Liver (tissue), 7 donors: ENCODE measurements at regions not wholly inside any gene's neighbourhood (a gene's known extent, or its start where the extent isn't known, plus 50 kb on each side); places are given as distances from the start of the nearest gene placed in this dataset.

Source experiments
- DNase-seq: peaks from one replicate; pipeline ENCODE4 v3.0.0-alpha.2; 2017; ENCODE audit warnings: low spot score
- H3K27ac ChIP-seq, 2 donors: one replicate each; pipeline ENCODE4 v1.7.0; 2013; ENCODE audit warnings: inconsistent platforms in 2 of 2, low read length in 2 of 2, control low read depth in 1 of 2, low read depth in 1 of 2, mild to moderate bottlenecking in 1 of 2
- H3K27me3 ChIP-seq, 4 donors: one replicate each; pipeline versions ENCODE4 v1.6.1 to v1.7.0; 2013; ENCODE audit warnings: low read length in 3 of 4, inconsistent platforms in 1 of 4, mild to moderate bottlenecking in 1 of 4, moderate library complexity in 1 of 4; ENCODE audit not compliant: control insufficient read depth in 4 of 4, insufficient read depth in 4 of 4
- H3K36me3 ChIP-seq, 4 donors: one replicate each; pipeline versions ENCODE4 v1.6.1 to v1.7.0; 2013; ENCODE audit warnings: low read length in 3 of 4, mild to moderate bottlenecking in 3 of 4, low read depth in 1 of 4, moderate library complexity in 1 of 4; ENCODE audit not compliant: control insufficient read depth in 4 of 4, insufficient read depth in 3 of 4
- H3K4me1 ChIP-seq, 4 donors: one replicate each; pipeline versions ENCODE4 v1.6.1 to v1.7.0; 2013; ENCODE audit warnings: low read length in 3 of 4, mild to moderate bottlenecking in 3 of 4, moderate library complexity in 1 of 4; ENCODE audit not compliant: control insufficient read depth in 4 of 4, insufficient read depth in 4 of 4
- H3K4me3 ChIP-seq, 3 donors: one replicate each; pipeline versions ENCODE4 v1.6.1 to v1.7.0; 2013; ENCODE audit warnings: low read length in 3 of 3, control low read depth in 1 of 3, low read depth in 1 of 3, mild to moderate bottlenecking in 1 of 3
- H3K9ac ChIP-seq, 2 donors: one replicate each; pipeline ENCODE4 v1.7.0; 2013; ENCODE audit warnings: low read length in 2 of 2, mild to moderate bottlenecking in 2 of 2, moderate library complexity in 2 of 2, control low read depth in 1 of 2, low read depth in 1 of 2
- H3K9me3 ChIP-seq, 4 donors: one replicate each; pipeline versions ENCODE4 v1.6.1 to v1.7.0; 2013; ENCODE audit warnings: low read length in 3 of 4; ENCODE audit not compliant: control insufficient read depth in 4 of 4
- EGR1 ChIP-seq, 2 donors: IDR thresholded peaks; 2 replicates each; pipeline ENCODE4 v1.6.1; 2016 to 2018; ENCODE audit warnings: antibody characterized with exemption in 2 of 2, low read depth in 2 of 2
- FOXA1 ChIP-seq: IDR thresholded peaks from 2 replicates; pipeline ENCODE4 v1.6.1; 2016; ENCODE audit warnings: antibody characterized with exemption
- FOXA2 ChIP-seq: IDR thresholded peaks from 2 replicates; pipeline ENCODE4 v1.6.1; 2016; ENCODE audit warnings: antibody characterized with exemption
- HNF4A ChIP-seq, 2 donors: conservative IDR thresholded peaks; 2 replicates each; pipeline ENCODE4 v1.6.1; 2016; ENCODE audit warnings: antibody characterized with exemption in 2 of 2, mild to moderate bottlenecking in 2 of 2
- HNF4G ChIP-seq: IDR thresholded peaks from 2 replicates; pipeline ENCODE4 v1.6.1; 2016; ENCODE audit warnings: antibody characterized with exemption
- JUND ChIP-seq, 2 donors: IDR thresholded peaks; 2 replicates each; pipeline ENCODE4 v1.6.1; 2016; ENCODE audit warnings: antibody characterized with exemption in 2 of 2
- RAD21 ChIP-seq, 2 donors: IDR thresholded peaks; 2 replicates each; pipeline ENCODE4 v1.6.1; 2016; ENCODE audit warnings: antibody characterized with exemption in 2 of 2, mild to moderate bottlenecking in 2 of 2
- RXRA ChIP-seq, 2 donors: IDR thresholded peaks; 2 replicates each; pipeline ENCODE4 v1.6.1; 2017 to 2018; ENCODE audit warnings: antibody characterized with exemption in 2 of 2, mild to moderate bottlenecking in 1 of 2
- SP1 ChIP-seq: IDR thresholded peaks from 2 replicates; pipeline ENCODE4 v1.6.1; 2018; ENCODE audit warnings: antibody characterized with exemption, mild to moderate bottlenecking
- TAF1 ChIP-seq: conservative IDR thresholded peaks from 2 replicates; pipeline ENCODE4 v1.6.1; 2016; ENCODE audit warnings: antibody characterized with exemption, mild to moderate bottlenecking
- WGBS: extraction: QIAGEN DNeasy Blood & Tissue Kit; methylation state at CpG from one replicate; pipeline ENCODE4 v1.1.7; 2013; 5-methylcytosine and 5-hydroxymethylcytosine counted together
- TF ChIP-seq, protein P1 (sequence below): IDR thresholded peaks from 2 replicates; pipeline ENCODE4 v1.6.1; 2016; ENCODE audit warnings: antibody characterized with exemption, mild to moderate bottlenecking
- TF ChIP-seq, protein P2 (sequence below): IDR thresholded peaks from 2 replicates; pipeline ENCODE4 v1.6.1; 2016; ENCODE audit warnings: antibody characterized with exemption
- TF ChIP-seq, protein P3 (sequence below): IDR thresholded peaks from 2 replicates; pipeline ENCODE4 v1.6.1; 2016; ENCODE audit warnings: antibody characterized with exemption
- TF ChIP-seq, protein P4 (sequence below): IDR thresholded peaks from 2 replicates; pipeline ENCODE4 v1.6.1; 2016; ENCODE audit warnings: antibody characterized with exemption
- donor health status: healthy.
- donor health status: healthy.
- donor health status: healthy.
- donor health status: healthy.

DNA sequence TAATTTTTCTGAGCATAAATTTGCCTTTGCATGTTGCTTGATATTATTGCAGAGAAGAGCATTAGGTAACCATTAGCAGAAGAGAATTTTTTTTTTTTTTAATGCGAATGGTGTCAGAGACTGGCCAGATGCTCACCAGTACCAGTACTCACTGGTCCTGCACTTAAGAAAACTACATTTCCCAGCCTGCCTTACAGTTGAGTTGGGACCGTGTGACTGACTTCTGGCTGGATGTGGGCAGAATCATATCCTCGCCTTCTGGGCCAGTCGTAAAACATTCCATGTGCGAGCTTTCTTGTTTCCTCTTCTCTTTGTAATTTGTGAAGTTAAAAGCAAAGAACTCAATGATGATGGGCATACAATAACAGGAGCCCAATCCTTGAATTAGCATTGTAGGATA lies 132.4 kb downstream of the LRRC30 start:
- WGBS, result 79% methylated on average over 5 of the region's 5 CpGs
- TF ChIP-seq, protein P1, sequence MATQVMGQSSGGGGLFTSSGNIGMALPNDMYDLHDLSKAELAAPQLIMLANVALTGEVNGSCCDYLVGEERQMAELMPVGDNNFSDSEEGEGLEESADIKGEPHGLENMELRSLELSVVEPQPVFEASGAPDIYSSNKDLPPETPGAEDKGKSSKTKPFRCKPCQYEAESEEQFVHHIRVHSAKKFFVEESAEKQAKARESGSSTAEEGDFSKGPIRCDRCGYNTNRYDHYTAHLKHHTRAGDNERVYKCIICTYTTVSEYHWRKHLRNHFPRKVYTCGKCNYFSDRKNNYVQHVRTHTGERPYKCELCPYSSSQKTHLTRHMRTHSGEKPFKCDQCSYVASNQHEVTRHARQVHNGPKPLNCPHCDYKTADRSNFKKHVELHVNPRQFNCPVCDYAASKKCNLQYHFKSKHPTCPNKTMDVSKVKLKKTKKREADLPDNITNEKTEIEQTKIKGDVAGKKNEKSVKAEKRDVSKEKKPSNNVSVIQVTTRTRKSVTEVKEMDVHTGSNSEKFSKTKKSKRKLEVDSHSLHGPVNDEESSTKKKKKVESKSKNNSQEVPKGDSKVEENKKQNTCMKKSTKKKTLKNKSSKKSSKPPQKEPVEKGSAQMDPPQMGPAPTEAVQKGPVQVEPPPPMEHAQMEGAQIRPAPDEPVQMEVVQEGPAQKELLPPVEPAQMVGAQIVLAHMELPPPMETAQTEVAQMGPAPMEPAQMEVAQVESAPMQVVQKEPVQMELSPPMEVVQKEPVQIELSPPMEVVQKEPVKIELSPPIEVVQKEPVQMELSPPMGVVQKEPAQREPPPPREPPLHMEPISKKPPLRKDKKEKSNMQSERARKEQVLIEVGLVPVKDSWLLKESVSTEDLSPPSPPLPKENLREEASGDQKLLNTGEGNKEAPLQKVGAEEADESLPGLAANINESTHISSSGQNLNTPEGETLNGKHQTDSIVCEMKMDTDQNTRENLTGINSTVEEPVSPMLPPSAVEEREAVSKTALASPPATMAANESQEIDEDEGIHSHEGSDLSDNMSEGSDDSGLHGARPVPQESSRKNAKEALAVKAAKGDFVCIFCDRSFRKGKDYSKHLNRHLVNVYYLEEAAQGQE, result no peak
- TF ChIP-seq, protein P2, sequence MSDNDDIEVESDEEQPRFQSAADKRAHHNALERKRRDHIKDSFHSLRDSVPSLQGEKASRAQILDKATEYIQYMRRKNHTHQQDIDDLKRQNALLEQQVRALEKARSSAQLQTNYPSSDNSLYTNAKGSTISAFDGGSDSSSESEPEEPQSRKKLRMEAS, result no peak
- TF ChIP-seq HNF4A (conservative IDR thresholded peaks at IDR 0.05) (no peak), SP1 (no peak), FOXA1 (no peak), JUND (IDR thresholded peaks at IDR 0.05) (no peak), HNF4G (no peak), TAF1 (no peak), RXRA (IDR thresholded peaks at IDR 0.05) (no peak), EGR1 (IDR thresholded peaks at IDR 0.05; ENCODE audit: low read depth in 2 of 2) (no peak)
- TF ChIP-seq, protein P3, sequence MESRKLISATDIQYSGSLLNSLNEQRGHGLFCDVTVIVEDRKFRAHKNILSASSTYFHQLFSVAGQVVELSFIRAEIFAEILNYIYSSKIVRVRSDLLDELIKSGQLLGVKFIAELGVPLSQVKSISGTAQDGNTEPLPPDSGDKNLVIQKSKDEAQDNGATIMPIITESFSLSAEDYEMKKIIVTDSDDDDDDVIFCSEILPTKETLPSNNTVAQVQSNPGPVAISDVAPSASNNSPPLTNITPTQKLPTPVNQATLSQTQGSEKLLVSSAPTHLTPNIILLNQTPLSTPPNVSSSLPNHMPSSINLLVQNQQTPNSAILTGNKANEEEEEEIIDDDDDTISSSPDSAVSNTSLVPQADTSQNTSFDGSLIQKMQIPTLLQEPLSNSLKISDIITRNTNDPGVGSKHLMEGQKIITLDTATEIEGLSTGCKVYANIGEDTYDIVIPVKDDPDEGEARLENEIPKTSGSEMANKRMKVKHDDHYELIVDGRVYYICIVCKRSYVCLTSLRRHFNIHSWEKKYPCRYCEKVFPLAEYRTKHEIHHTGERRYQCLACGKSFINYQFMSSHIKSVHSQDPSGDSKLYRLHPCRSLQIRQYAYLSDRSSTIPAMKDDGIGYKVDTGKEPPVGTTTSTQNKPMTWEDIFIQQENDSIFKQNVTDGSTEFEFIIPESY, result no peak
- H3K27me3 ChIP-seq, result no peaks in the 10 kb centered on the region
- no peaks in the 10 kb centered on the region for H3K9me3 ChIP-seq
- H3K4me1 ChIP-seq, result no peaks in the 10 kb centered on the region
- H3K9ac ChIP-seq, result no peak overlapping the region
- no peak for DNase-seq
- H3K27ac ChIP-seq, result no peak overlapping the region
- no peak overlapping the region for H3K4me3 ChIP-seq
- H3K36me3 ChIP-seq, result no peaks in the 10 kb centered on the region

DNA sequence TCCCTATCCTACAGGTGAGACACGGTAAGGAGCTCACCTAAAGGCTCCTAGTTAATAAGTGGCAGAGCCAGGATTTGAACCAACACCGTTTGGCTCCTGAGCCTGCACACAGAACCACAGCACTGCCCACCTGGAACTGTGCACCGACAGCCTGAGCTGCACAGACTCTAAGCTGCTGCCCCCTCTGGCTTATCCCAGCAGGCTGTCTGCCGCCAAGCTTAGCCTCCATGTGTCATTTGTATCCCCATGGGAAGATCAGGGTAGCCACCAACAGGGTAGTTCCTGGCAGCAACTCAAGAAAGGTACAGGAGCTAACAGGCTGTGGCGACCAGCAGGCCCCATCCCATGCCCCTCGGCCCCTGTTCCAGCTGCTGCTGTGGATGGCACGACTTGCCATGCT lies 135.7 kb downstream of the LRRC30 start:
- no peaks in the 10 kb centered on the region for H3K9me3 ChIP-seq
- no peak overlapping the region for H3K9ac ChIP-seq
- no peaks in the 10 kb centered on the region for H3K27me3 ChIP-seq
- DNase-seq, result no peak
- TF ChIP-seq HNF4G, result no peak
- TF ChIP-seq RXRA (IDR thresholded peaks at IDR 0.05), result no peak
- TF ChIP-seq, protein P3, result no peak
- TF ChIP-seq, protein P4, sequence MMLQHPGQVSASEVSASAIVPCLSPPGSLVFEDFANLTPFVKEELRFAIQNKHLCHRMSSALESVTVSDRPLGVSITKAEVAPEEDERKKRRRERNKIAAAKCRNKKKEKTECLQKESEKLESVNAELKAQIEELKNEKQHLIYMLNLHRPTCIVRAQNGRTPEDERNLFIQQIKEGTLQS, result no peak
- TF ChIP-seq RAD21 (IDR thresholded peaks at IDR 0.05), result no peak
- TF ChIP-seq TAF1, result no peak
- TF ChIP-seq FOXA2, result no peak
- TF ChIP-seq, protein P2, result no peak
- TF ChIP-seq, protein P1, result no peak
- TF ChIP-seq SP1, result no peak
- WGBS, result 75% methylated on average over 7 of the region's 7 CpGs
- peaks cover 0 to 3% (median 1%) of the 10 kb centered on the region in 4 donors for H3K4me1 ChIP-seq
- no peaks in the 10 kb centered on the region for H3K36me3 ChIP-seq
- H3K27ac ChIP-seq, result no peak overlapping the region
- no peak overlapping the region for H3K4me3 ChIP-seq
